H1 (cell line): ENCODE measurements at regions not wholly inside any gene's neighbourhood (a gene's known extent, or its start where the extent isn't known, plus 50 kb on each side); places are given as distances from the start of the nearest gene placed in this dataset.

Experiments used
- ASH2L ChIP-seq: fragments of 200-600, 300-600 bp; sonication (generic); IDR thresholded peaks from one replicate; pipeline ENCODE4 v1.7.1; 2017; ENCODE audit warnings: low read length
- CHD7 ChIP-seq: fragments of 300-600 bp; sonication (generic); IDR thresholded peaks from 2 replicates; pipeline ENCODE4 v1.7.1; 2012; ENCODE audit warnings: low read length, moderate library complexity, mild to moderate bottlenecking, inconsistent platforms; ENCODE audit not compliant: insufficient replicate concordance
- FOSL1 ChIP-seq: IDR thresholded peaks from 2 replicates; pipeline ENCODE4 v1.6.1; 2011; ENCODE audit warnings: mild to moderate bottlenecking, low read depth, low read length, moderate library complexity; ENCODE audit not compliant: insufficient read depth
- GTF2F1 ChIP-seq: IDR thresholded peaks from 2 replicates; pipeline ENCODE4 v1.6.1; 2012; ENCODE audit warnings: low read depth, low read length, improper control_type of control experiment, borderline replicate concordance
- HDAC6 ChIP-seq: IDR thresholded peaks from one replicate; pipeline ENCODE4 v1.7.1; 2012; ENCODE audit warnings: low read depth, mild to moderate bottlenecking, inconsistent platforms, low read length, moderate library complexity
- MAFK ChIP-seq: IDR thresholded peaks from 2 replicates; pipeline ENCODE4 v1.6.1; 2012; ENCODE audit warnings: low read depth, mild to moderate bottlenecking, improper control_type of control experiment, low read length
- NANOG ChIP-seq: IDR thresholded peaks from 2 replicates; pipeline ENCODE4 v1.6.1; 2011; ENCODE audit warnings: low read length, low read depth, mild to moderate bottlenecking, inconsistent platforms; ENCODE audit not compliant: insufficient read depth, poor library complexity, severe bottlenecking
- RBBP5 ChIP-seq: IDR thresholded peaks from 2 replicates; pipeline ENCODE4 v1.7.1; 2012; ENCODE audit warnings: low read depth, mild to moderate bottlenecking, inconsistent platforms, low read length, moderate library complexity, borderline replicate concordance
- SIX5 ChIP-seq: IDR thresholded peaks from 2 replicates; pipeline ENCODE4 v1.6.1; 2011; ENCODE audit warnings: mild to moderate bottlenecking, low read depth, low read length
- SRF ChIP-seq: IDR thresholded peaks from 2 replicates; pipeline ENCODE4 v1.6.1; 2011; ENCODE audit warnings: mild to moderate bottlenecking, low read depth, low read length, moderate library complexity
- SUZ12 ChIP-seq: fragments of 200-600 bp; sonication (generic); IDR thresholded peaks from 2 replicates; pipeline ENCODE4 v1.6.1; 2012; ENCODE audit warnings: mild to moderate bottlenecking, inconsistent platforms, low read length, moderate library complexity, mixed read lengths
- TBP ChIP-seq: IDR thresholded peaks from 2 replicates; pipeline ENCODE4 v1.6.1; 2011; ENCODE audit warnings: low read depth, low read length, improper control_type of control experiment
- YY1 ChIP-seq: IDR thresholded peaks from 2 replicates; pipeline ENCODE4 v1.6.1; 2011; ENCODE audit warnings: low read depth, mild to moderate bottlenecking, low read length

- TF ChIP-seq CHD7 = no peak
- TF ChIP-seq NANOG = no peak
- no peak for TF ChIP-seq FOSL1
- no peak for TF ChIP-seq GTF2F1
- no peak for TF ChIP-seq RBBP5
- TF ChIP-seq SIX5 = no peak
- TF ChIP-seq TBP = no peak
- no peak for TF ChIP-seq MAFK
- no peak for TF ChIP-seq SUZ12
- no peak for TF ChIP-seq SRF
- TF ChIP-seq YY1 = no peak
- no peak for TF ChIP-seq ASH2L
- TF ChIP-seq HDAC6 = no peak
These were observed 380.6 kb upstream of the UBE2E3 start (continued) for GRCh38 chr2:180599804-180600203.
